Colonic mucosa (tissue), 4 donors: ENCODE measurements at regions not wholly inside any gene's neighbourhood (a gene's known extent, or its start where the extent isn't known, plus 50 kb on each side); places are given as distances from the start of the nearest gene placed in this dataset.

ENCODE experiments used
- DNase-seq: peaks from one replicate; pipeline ENCODE4 v3.0.0-alpha.2; 2020
- H3K27ac ChIP-seq: fragments of 200-600 bp; one replicate; pipeline ENCODE4 v1.8.0; 2021
- H3K27me3 ChIP-seq: fragments of 200-600 bp; one replicate; pipeline ENCODE4 v1.8.0; 2021
- H3K36me3 ChIP-seq: fragments of 200-600 bp; one replicate; pipeline ENCODE4 v1.8.0; 2021
- H3K4me1 ChIP-seq: fragments of 200-600 bp; one replicate; pipeline ENCODE4 v1.8.0; 2021; ENCODE audit warnings: mild to moderate bottlenecking
- H3K4me3 ChIP-seq: fragments of 200-600 bp; one replicate; pipeline ENCODE4 v1.8.0; 2021
- H3K9ac ChIP-seq, 2 donors: one replicate each; pipeline ENCODE4 v1.7.0; 2013; ENCODE audit warnings: control low read depth in 2 of 2, low read depth in 2 of 2, low read length in 2 of 2
- H3K9me3 ChIP-seq: fragments of 200-600 bp; one replicate; pipeline ENCODE4 v1.8.0; 2021
- CTCF ChIP-seq: fragments of 200-600 bp; IDR thresholded peaks from one replicate; pipeline ENCODE4 v1.8.0; 2022; ENCODE audit warnings: antibody characterized with exemption, mild to moderate bottlenecking
- intact Hi-C: fragments of 100-400 bp; cut with DNase I; formaldehyde crosslinking; loops from one replicate; pipeline ENCODE4 v1.14.1; 2022
- donor health status: healthy.
- donor health status: DM: no; HTN: no; CAD: no.
- donor health status: DM: no; HTN: no; CAD: no.

- no peak for DNase-seq
- no peaks in the 10 kb centered on the region for H3K9me3 ChIP-seq
- intact Hi-C loops: no loop called here
- no peak for TF ChIP-seq CTCF
- no peaks in the 10 kb centered on the region for H3K36me3 ChIP-seq
- H3K9ac ChIP-seq: no peak overlapping the region
- H3K4me1 ChIP-seq: no peaks in the 10 kb centered on the region
- no peaks in the 10 kb centered on the region for H3K27me3 ChIP-seq
- H3K27ac ChIP-seq: no peak overlapping the region
- H3K4me3 ChIP-seq: no peak overlapping the region
These were observed 371.0 kb downstream of the TGFB2 start for GRCh38 chr1:218715961-218716669.

- no peaks in the 10 kb centered on the region for H3K9me3 ChIP-seq
- DNase-seq: no peak
- no peaks in the 10 kb centered on the region for H3K27me3 ChIP-seq
- TF ChIP-seq CTCF: no peak
- intact Hi-C loops: no loop called here
- no peak overlapping the region for H3K9ac ChIP-seq
- no peaks in the 10 kb centered on the region for H3K36me3 ChIP-seq
- H3K4me3 ChIP-seq: no peak overlapping the region
- no peak overlapping the region for H3K27ac ChIP-seq
- no peaks in the 10 kb centered on the region for H3K4me1 ChIP-seq
These were observed 372.4 kb downstream of the TGFB2 start for GRCh38 chr1:218717575-218717974.

GRCh38 chr1:218718206-218718605 lies 373.1 kb downstream of the TGFB2 start:
- Histone ChIP-seq H3K27me3 (no peaks in the 10 kb centered on the region), H3K36me3 (no peaks in the 10 kb centered on the region), H3K4me1 (no peaks in the 10 kb centered on the region), H3K4me3 (no peak overlapping the region), H3K27ac (no peak overlapping the region), H3K9ac (no peak overlapping the region), H3K9me3 (no peaks in the 10 kb centered on the region)
- no peak for DNase-seq
- intact Hi-C loops: no loop called here
- no peak for TF ChIP-seq CTCF

- no peak for TF ChIP-seq CTCF
- Histone ChIP-seq H3K27me3 (no peaks in the 10 kb centered on the region), H3K4me3 (no peak overlapping the region), H3K9ac (no peak overlapping the region), H3K27ac (no peak overlapping the region), H3K36me3 (no peaks in the 10 kb centered on the region), H3K4me1 (no peaks in the 10 kb centered on the region), H3K9me3 (no peaks in the 10 kb centered on the region)
- intact Hi-C loops: no loop called here
- no peak for DNase-seq
These were observed 373.8 kb downstream of the TGFB2 start for GRCh38 chr1:218718977-218719376.

- Histone ChIP-seq H3K4me1 (no peaks in the 10 kb centered on the region), H3K36me3 (no peaks in the 10 kb centered on the region), H3K27me3 (no peaks in the 10 kb centered on the region), H3K4me3 (no peak overlapping the region), H3K27ac (no peak overlapping the region), H3K9me3 (no peaks in the 10 kb centered on the region), H3K9ac (no peak overlapping the region)
- DNase-seq: no peak
- intact Hi-C loops: no loop called here
- no peak for TF ChIP-seq CTCF
These were observed 383.9 kb downstream of the TGFB2 start for GRCh38 chr1:218728898-218729565.
